SK-MEL-5 (cell line): ENCODE measurements at regions not wholly inside any gene's neighbourhood (a gene's known extent, or its start where the extent isn't known, plus 50 kb on each side); places are given as distances from the start of the nearest gene placed in this dataset.
"Not testable (repeated sequence)": the region's sequence is repeated elsewhere in the genome, so short reads cannot be mapped to it uniquely, and the experiment has no call there.

Source experiments
- DNase-seq: peaks from one replicate; pipeline ENCODE4 v3.0.0-alpha.2; 2016; ENCODE audit warnings: low read depth, low spot score
- in situ Hi-C: cut with HindIII; loops from 2 replicates; pipeline ENCODE4 v1.10.0; 2016; ENCODE audit warnings: low sequenced_read_pairs, high pct_unique_total_duplicates, low pct_unique_long_range_greater_than_20kb

DNA sequence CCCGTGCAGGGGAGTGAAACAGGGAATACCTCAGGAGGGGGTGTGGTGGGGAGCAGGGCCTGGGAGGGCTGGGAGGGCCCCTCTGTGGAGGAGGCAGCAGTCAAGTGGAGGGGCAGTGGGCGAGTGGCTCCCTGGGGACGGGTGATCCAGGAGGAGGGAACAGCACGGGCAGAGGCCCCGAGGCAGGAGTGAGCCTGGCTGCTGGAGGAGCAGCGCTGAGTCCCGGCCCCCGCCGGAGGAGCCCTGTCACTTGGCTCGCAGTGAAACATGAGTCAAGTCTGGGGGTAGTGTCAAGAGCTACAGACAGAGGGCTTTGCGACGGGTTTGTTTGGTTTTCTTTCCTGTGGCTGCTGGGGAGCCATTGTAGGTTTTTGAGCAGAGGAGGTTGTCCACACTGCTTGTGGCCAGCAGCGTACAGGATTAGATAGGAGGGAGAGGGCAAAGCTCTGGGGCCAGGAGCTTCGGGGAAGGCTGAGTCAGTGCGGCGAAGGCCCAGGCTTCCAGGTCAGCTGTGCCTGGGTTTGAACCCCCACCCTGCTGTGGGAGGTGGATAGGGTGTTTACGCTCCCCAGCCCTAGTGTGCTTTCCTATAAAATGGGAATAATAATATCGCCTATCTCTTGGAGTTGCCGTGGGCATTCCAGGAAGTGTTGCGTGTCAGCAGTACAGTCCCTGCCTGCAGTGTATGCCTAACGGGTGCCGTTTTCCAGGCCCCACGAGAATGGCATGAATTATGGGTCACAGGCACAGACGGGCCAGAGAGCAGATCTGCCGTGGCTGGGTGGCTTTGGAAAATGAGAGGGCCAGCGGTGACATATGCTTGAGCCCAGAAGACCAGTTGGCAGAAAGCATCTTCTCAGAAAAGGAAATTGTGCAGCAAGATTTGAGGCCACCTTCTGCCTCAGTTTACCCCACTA, 115.9 kb upstream of the CIBAR2 start:
- no peak for DNase-seq
- in situ Hi-C loops, result no loop called here

DNA sequence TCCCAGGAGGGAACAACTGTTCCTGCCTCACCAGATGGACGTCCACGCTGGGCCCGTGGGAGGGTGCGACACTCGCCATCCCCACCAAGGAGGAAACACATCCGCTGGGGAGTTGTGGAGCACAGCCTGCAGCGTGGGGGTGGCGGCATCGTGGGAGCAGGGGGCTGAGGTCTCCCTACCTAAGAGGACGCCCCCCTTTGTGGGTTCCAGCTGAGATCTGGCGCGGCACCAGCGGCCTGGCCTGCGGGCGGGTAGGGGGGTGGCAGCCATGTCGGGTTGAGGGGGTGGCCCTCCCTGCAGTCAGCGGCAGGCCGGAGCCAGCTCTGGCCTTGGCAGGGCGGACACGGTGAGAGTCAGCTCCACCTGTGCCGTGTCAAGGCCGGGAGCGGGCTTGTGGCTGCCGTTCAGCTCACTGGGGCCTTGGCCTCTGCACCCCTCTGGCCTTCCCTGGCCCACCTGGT, 116.7 kb upstream of the CIBAR2 start:
- in situ Hi-C loops, result no loop called here
- no peak for DNase-seq

GRCh38 chr16:85229869-85230462, 117.7 kb upstream of the CIBAR2 start:
- no peak for DNase-seq
- in situ Hi-C loops, result no loop called here

DNA sequence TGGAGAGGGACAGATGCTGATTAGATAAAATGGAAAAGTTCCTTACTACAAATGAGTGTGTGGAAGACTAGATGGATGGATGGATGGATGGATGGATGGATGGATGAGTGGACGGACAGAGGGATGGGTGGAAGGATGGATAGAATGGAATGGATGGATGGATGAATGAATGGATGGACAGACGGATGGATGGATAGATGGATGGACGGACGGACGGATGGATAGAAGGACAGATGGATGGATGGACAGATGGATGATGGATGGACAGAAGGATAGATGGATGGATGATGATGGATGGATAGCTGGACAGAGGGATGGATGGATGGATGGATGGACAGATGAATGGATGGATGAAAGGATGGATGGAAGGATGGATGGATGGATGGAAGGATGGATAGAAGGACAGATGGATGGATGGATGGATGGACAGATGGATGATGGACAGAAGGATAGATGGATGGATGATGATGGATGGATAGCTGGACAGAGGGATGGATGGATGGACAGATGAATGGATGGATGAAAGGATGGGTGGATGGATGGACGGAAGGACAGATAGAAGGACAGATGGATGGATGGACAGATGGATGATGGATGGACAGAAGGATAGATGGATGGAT, 118.6 kb upstream of the CIBAR2 start:
- in situ Hi-C loops, DNase-seq: not testable (repeated sequence)

DNA sequence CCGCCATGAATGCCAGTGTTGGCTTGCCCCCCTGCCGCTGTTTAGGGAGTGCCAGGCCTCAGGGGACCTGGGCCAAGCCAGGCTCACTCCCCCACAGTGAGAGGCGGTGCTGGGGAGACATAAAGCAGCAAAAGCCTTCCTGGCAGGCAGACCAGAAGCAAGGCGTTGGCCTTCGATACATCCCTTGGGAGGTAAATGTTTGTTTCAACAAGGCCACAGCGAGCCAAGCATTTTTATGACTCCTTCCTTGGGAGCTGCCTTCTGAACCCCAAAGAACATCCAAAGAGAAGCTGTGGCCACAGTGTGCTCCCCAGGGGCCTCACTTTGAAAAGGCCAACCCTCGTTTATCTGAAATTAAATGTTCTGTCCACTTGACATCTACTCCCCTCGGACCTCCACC, 119.7 kb upstream of the CIBAR2 start:
- DNase-seq, result no peak
- in situ Hi-C loops, result no loop called here

- DNase-seq, result no peak
- in situ Hi-C loops, result no loop called here
Observed at GRCh38 chr16:85232369-85233142, 120.3 kb upstream of the CIBAR2 start.

DNA sequence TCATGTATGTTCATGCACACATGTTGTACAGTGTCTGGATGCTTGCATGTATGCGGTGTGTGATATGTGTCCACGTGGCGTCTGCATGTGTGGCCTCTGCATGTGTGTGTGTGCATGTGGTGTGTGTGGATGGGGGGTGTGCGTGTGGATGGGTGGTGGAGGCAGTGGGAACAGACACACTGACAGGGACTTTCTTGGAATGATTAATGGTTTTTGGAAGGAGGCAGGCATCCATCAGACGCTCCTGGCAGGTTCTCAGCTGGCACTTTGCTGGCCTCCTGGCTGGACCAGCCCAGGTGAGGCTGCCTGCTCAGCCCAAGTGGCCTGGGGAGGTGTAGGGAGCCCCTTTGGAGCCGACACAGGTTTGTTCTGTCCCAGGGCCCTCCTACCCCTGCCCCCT, 121.2 kb upstream of the CIBAR2 start:
- in situ Hi-C loops, result no loop called here
- no peak for DNase-seq

DNA sequence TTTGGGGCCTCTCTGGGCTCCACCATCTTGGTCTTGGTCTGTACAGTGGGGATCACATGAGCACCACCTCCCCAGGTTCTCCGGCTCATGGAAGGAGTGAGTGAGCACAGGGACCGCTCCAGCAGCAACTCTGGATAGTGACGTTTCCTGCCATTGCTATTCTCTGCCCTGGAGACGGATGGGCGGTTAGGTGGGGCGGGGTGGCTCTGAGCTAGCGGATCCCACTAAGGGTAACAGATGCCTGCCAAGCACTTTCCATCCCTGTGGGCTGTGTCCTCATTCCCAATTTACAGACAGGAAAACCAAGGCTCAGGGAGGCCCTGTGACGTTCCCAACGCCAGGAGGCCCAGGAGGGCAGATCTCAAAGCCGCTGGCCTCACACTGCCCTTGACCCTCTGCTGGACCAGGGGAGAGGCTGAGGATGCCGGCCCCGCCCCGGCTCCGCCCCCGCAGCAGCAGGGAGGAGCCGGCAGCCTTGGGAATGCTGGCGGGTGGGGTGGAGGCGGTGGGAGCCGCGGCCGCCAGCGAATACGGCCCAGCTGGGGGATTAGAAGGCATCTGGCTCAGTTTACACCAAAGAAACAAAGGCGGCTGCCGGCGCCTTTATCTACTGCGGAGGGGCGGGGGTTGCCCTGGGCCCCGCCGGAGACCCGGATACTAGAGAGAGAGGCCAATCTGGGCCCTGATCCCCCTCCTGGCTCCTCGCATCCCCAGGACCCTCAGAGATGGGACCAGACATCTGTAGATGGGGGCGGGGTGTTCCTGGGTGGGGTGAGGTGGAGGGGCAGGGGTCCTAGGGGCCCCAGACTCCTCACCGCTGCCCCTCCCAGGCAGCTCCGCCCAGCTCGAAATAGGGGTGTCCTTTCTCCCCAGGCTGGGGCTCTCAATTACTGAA, 122.3 kb upstream of the CIBAR2 start:
- in situ Hi-C loops, result no loop called here
- DNase-seq, result peak; percentile 25

DNA sequence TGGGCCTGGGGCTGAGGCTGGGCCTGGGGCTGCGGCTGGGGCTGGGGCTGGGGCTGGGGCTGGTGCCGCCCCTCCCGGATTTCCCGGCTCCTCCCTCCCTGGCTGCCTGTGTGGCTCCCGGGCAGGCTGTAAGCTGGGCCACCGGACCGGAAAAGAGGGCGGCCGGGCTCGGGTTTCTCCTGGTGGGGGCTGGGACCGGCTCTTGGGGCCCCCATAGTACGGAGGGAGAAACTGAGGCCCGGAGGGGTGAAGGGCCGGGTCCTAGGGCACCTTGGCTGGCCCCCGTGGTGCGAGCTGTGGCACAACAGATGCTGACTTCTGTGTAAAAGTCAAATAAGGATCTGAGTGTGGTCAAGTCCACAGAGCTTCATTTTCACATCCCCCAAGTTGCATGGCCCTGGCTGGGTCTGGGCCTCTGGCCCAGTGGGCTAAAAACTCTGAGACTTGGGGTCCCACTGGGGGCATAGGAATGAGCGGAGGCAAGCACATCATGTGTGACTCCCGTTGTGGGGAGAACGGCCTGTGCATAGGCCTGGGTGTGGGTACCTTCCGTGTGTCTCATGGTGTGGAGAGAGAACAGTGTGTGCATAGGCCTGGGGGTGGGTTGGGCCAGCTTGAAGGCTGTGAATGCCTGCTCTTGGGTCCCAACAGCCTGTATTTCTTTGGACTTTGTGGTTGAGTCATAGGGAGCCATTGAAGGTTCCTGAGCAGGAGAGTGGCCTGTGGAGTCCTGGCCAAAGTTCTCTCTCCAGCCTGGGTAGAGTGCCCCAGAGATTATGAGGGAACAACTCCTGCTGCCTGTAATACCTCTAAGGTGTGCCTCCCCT, 123.9 kb upstream of the CIBAR2 start:
- DNase-seq, result no peak
- in situ Hi-C loops, result no loop called here

DNA sequence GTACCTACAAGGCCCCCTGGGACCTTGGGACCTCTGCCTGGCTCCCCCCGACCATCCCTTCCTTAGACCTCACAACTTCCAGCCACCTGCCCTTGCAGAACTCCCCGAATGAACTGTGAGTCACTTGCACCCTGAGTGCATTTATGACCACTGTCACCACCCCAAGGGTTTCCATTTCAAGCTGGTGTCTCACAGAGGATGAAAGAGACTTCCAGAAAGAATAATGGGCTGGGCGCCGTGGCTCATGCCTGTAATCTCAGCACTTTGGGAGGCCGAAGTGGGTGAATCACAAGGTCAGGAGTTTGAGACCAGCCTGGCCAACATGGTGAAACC, 124.5 kb upstream of the CIBAR2 start:
- no peak for DNase-seq
- in situ Hi-C loops, result no loop called here

DNA sequence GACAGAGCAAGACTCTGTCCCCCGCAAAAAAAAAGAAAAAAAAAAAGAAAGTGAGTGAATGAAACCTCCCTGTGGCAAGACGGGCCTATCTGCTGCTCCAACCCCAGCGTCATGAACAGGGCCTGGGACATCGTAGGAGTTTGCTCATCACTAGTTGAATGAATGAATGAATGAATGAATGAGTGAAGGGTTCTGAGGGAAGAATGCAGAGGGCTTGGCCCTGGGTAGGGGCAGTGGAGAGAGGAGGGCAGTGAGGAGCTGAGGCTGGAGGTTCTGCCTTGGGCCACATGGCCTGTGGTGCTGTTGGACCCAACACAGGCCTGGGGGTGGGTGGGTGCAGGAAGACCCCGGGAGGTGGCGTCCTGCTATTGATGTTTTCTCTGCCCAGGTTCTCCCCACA, 125.5 kb upstream of the CIBAR2 start:
- in situ Hi-C loops, result no loop called here
- no peak for DNase-seq

DNA sequence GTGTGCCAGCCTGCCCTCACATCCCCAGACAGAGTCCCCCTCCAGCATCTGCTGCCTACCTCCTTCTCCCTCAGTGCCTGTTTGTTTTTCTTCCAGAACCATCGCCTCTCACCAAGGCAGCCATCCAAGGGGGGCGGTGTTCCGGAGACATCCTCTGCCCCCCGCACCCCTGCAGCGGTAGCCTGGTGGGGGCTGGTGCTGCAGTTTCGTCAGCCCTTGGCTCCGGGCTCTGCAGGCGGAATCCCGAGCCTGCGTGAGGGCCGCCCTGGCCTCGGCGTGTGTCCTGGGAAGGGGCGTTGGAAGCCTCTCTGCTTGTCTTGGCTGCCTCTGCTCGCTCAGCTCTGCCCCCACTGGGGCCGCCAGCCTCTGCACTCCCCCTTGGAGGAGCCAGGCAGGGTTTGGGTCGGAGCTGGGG, 126.0 kb upstream of the CIBAR2 start:
- in situ Hi-C loops, result no loop called here
- DNase-seq, result no peak

DNA sequence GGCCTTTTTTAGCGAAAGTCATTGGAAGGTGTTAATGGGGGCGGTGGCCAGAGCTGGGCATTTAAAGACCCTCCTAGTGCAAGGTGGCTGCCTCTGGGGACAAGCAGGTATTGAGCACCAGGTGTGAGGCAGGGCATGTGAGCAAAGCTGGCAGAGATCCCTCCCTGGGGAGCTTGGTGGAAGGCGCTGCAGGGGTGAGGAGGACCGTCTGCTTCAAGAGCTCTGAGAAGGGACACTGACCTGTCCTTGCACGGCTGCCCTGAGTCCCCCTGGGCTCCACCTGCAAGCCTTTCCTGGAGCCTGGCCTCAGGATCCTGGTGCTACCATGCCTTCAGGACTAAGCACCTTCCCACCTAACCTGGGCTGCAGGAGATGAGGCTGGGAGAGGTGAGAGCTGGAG, 127.0 kb upstream of the CIBAR2 start:
- in situ Hi-C loops, result no loop called here
- DNase-seq, result no peak

DNA sequence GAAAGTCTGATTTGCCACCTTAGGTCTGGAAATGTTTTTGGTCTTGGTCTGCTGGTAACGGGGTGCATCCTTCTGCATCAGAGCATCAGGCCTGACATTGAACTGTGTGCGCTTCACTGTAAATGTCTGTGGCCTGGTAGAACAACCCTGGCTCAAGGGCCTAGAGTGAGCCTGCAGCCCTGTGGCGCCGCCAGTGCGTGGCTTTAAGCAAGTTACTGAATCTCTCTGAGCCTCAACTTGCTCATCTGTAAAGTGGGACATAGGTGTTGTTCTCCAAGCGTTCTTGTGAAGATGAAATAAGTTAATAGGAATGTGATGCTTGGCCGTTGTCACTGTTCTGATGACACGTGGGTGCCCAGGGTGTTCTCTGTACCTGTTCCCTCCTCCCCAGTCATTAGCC, 127.6 kb upstream of the CIBAR2 start:
- DNase-seq, result no peak
- in situ Hi-C loops, result no loop called here

GRCh38 chr16:85240982-85241924, 129.0 kb upstream of the CIBAR2 start:
- no peak for DNase-seq
- in situ Hi-C loops, result no loop called here
